Stomach smooth muscle (tissue), 2 donors: ENCODE measurements at regions not wholly inside any gene's neighbourhood (a gene's known extent, or its start where the extent isn't known, plus 50 kb on each side); places are given as distances from the start of the nearest gene placed in this dataset.
"Not testable (repeated sequence)": the region's sequence is repeated elsewhere in the genome, so short reads cannot be mapped to it uniquely, and the experiment has no call there.

Experiments used
- H3K27ac ChIP-seq: one replicate; pipeline ENCODE4 v1.7.0; 2013; ENCODE audit warnings: mild to moderate bottlenecking, low read length, inconsistent platforms
- H3K27me3 ChIP-seq, 2 donors: one replicate each; pipeline ENCODE4 v1.7.0; 2013; ENCODE audit warnings: low read length in 2 of 2; ENCODE audit not compliant: insufficient read depth in 2 of 2, control insufficient read depth in 1 of 2
- H3K36me3 ChIP-seq, 2 donors: one replicate each; pipeline ENCODE4 v1.7.0; 2013; ENCODE audit warnings: low read length in 2 of 2; ENCODE audit not compliant: control insufficient read depth in 2 of 2, insufficient read depth in 2 of 2
- H3K4me1 ChIP-seq: one replicate; pipeline ENCODE4 v1.7.0; 2013; ENCODE audit warnings: low read length; ENCODE audit not compliant: control insufficient read depth, insufficient read depth
- H3K4me3 ChIP-seq, 2 donors: one replicate each; pipeline ENCODE4 v1.7.0; 2013; ENCODE audit warnings: low read length in 2 of 2
- H3K9ac ChIP-seq, 2 donors: one replicate each; pipeline ENCODE4 v1.7.0; 2013; ENCODE audit warnings: low read length in 2 of 2, mild to moderate bottlenecking in 1 of 2
- H3K9me3 ChIP-seq, 2 donors: one replicate each; pipeline ENCODE4 v1.7.0; 2013; ENCODE audit warnings: low read length in 2 of 2; ENCODE audit not compliant: control insufficient read depth in 2 of 2
- donor health status: healthy.
- donor health status: Pancreatic carcinoma.

DNA sequence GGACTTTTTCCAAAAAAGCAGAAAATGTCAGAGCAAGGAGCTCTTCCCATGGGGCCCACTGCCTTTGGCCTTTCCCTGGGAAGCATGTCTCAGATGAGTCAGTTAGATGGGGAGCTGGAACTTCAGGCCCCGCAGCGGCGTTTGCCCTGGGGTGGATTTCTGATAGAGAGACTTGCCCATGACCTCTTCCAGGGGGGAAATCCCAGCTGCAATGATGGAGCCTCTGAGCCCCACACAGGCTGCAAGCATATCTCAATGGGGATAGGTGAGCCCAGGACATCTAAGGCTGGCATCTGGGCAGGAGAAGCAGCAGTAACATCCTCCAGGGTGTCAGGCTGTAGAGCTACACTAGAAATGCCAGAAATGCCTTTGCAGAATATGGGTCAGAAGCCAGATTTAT is 269.2 kb upstream of the TCERG1L start:
- H3K9me3 ChIP-seq: peaks cover 0 to under 1% of the 10 kb centered on the region in 2 donors
- no peaks in the 10 kb centered on the region for H3K4me1 ChIP-seq
- H3K27ac ChIP-seq: no peak overlapping the region
- no peaks in the 10 kb centered on the region for H3K36me3 ChIP-seq
- H3K27me3 ChIP-seq: peaks cover 0 to 2% of the 10 kb centered on the region in 2 donors
- H3K9ac ChIP-seq: no peak overlapping the region
- no peak overlapping the region for H3K4me3 ChIP-seq

DNA sequence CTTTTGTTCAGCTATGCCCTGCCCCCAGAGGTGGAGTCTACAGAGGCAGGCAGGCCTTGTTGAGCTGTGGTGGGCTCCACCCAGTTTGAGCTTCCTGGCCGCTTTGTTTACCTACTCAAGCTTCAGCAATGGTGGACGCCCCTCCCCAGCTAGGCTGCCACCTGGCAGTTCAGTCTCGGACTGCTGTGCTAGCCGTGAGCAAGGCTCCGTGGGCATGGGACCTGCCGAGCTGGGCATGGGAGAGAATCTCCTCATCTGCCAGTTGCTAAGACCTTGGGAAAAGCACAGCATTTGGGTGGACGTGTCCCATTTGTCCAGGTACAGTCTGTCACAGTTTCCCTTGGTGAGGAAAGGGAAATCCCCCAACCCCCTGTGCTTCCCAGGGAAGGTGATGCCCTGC is 270.0 kb upstream of the TCERG1L start:
- H3K4me1 ChIP-seq, H3K27me3 ChIP-seq, H3K4me3 ChIP-seq, H3K9me3 ChIP-seq, H3K36me3 ChIP-seq, H3K27ac ChIP-seq, H3K9ac ChIP-seq: not testable (repeated sequence)

DNA sequence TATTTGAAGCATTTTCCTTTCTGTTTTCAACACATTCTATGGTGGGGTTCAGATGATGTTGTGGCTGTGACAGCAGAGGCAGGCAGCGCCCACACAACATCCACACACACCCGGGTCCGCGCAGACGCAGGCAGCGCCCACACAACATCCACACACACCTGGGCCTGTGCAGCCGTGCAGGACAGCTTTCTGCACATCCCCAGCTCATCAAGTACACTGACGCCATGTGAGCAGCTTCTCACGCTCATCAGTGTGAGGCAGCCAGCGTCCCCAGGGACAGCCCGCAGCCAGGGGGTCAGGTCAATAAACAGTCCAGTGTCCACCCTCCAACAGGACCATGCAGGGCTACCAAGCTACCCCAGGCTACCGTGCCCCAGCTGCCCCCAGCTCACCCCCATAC is 272.8 kb upstream of the TCERG1L start:
- Histone ChIP-seq H3K27ac (no peak overlapping the region), H3K4me1 (no peaks in the 10 kb centered on the region), H3K9ac (no peak overlapping the region), H3K9me3 (peaks cover 0 to 6% of the 10 kb centered on the region in 2 donors), H3K27me3 (peaks cover 0 to 2% of the 10 kb centered on the region in 2 donors), H3K36me3 (no peaks in the 10 kb centered on the region), H3K4me3 (no peak overlapping the region)

DNA sequence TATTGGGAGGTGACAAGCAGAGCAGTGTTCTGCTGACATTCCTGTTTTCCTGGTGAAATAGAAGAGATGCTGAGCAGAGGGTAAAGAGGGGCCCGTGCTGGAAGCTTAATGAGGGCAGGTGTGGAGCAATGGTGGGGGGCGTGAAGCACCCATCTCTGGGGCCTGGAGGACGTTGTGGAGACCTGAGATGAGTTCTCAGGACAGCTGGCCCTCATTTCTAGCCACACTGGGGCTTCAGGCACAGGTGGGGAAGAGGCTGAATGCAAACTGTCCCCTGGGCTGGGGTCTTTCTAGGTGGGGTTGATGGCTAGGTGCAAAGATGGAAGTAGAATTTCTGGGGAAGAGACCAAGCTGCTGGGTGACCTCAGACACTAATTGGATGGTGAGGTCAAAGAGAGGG is 274.2 kb upstream of the TCERG1L start:
- no peak overlapping the region for H3K27ac ChIP-seq
- no peak overlapping the region for H3K4me3 ChIP-seq
- H3K36me3 ChIP-seq: no peaks in the 10 kb centered on the region
- H3K9me3 ChIP-seq: peaks cover 0 to 6% of the 10 kb centered on the region in 2 donors
- no peaks in the 10 kb centered on the region for H3K4me1 ChIP-seq
- H3K9ac ChIP-seq: no peak overlapping the region
- peaks cover 0 to 2% of the 10 kb centered on the region in 2 donors for H3K27me3 ChIP-seq

DNA sequence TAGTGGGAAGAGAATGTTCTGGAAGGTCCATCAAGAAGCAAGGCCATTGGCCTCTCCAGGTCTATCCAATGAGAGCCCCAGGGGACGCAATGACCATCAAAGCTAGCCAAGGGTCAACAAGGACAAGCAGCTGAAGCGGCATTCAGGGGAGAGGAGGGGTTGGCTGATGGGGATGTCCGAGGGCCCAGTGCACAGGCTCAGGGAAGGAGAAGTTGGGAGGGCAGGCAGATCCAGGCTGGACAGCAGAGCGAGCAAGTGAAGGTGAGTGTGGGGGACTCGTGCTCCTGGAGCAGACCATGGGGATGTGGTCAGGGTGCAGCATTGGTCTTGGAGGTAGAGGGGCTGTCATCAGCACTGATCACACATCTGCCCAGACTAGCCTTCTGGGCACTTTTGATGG is 275.4 kb upstream of the TCERG1L start:
- H3K27ac ChIP-seq: no peak overlapping the region

DNA sequence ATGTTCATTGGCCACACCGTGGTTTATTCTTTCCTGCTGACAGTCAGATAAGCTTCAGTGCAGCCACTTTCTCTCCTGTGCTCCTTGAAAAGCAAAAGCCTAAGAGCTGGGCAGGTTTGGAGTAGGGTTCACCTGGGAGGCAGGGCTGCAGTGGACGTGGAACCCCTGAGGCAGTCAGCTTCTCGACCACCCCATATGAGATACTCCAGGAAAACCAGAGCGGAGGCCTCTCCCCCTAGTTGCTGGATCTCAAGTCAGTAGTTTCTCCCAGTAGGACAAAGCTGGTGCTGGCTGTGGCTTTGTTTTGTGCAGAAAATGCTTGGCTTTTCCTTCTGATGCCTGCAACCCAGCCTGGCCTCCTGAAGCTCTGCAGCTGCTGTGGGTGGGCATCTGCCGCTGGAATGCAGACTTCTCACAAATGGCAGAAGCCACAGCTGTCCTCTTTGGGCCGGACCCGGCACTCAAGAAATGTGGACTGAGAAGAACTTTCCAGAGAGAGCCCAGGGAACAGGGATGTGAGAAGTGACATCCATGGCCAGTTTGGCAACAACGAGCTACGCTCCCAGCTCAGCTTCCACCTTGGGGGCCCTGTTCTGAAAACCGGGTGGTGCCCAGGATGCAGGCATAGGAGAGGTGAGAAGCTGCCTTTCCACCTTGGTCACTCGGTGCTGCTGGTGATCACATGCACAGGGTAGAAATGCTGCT is 276.6 kb upstream of the TCERG1L start:
- no peak overlapping the region for H3K9ac ChIP-seq
- H3K36me3 ChIP-seq: no peaks in the 10 kb centered on the region
- H3K27ac ChIP-seq: no peak overlapping the region
- H3K4me3 ChIP-seq: no peak overlapping the region
- peaks cover 0 to 12% of the 10 kb centered on the region in 2 donors for H3K9me3 ChIP-seq
- H3K4me1 ChIP-seq: no peaks in the 10 kb centered on the region
- peaks cover 0 to 2% of the 10 kb centered on the region in 2 donors for H3K27me3 ChIP-seq

More for the DNA sequence above, 275.4 kb upstream of the TCERG1L start:
- Histone ChIP-seq H3K4me1 (no peaks in the 10 kb centered on the region), H3K36me3 (no peaks in the 10 kb centered on the region), H3K9ac (no peak overlapping the region), H3K4me3 (no peak overlapping the region), H3K9me3 (peaks cover 0 to 12% of the 10 kb centered on the region in 2 donors), H3K27me3 (peaks cover 0 to 2% of the 10 kb centered on the region in 2 donors)

DNA sequence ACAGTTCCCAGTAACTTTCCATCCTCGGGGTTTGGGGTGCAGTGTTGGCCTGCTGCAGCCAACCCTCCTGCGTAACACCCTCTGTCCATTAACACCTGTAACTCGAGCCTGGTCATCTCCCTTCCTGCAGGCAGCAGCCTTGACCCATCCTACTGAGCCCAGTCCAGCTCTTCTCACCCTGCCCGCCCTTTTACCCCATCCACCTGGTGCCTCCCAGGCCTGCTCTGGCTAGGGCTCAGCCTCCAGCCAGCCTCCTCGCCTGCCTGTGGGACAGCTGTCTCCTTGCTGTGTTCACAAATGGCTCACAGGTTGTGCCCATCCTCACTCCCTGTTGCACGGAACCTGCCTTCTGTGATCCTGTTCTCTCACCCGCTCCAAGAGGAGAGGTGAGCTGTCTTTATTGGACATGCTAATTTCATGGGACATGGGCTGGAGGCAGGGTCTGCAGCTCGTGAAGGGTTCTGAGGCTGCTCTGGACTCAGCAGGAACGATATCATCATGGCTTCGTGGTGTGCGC is 277.2 kb upstream of the TCERG1L start:
- H3K36me3 ChIP-seq: no peaks in the 10 kb centered on the region

DNA sequence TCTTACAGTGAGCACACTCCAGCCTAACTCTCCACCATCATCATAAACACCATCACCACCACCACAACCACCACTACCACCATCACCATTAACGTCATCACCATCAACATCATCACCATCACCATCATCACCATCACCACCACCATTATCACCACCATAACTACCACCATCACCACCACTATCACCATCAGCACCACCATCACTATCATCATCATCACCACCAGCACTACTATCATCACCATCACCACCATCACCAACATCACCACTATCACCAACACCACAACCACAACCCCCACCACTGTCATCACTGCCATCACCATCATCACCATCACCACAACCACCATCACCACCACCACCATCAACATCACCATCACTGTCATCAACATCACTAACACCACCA is 279.0 kb upstream of the TCERG1L start:
- Histone ChIP-seq H3K27ac (no peak overlapping the region), H3K4me1 (no peaks in the 10 kb centered on the region), H3K9ac (no peak overlapping the region), H3K4me3 (no peak overlapping the region), H3K9me3 (peaks cover 0 to 12% of the 10 kb centered on the region in 2 donors), H3K36me3 (no peaks in the 10 kb centered on the region), H3K27me3 (no peaks in the 10 kb centered on the region)

More for the DNA sequence above, 277.2 kb upstream of the TCERG1L start:
- H3K4me1 ChIP-seq: no peaks in the 10 kb centered on the region
- H3K4me3 ChIP-seq: no peak overlapping the region
- H3K27ac ChIP-seq: no peak overlapping the region
- no peak overlapping the region for H3K9ac ChIP-seq
- H3K27me3 ChIP-seq: peaks cover 0 to 2% of the 10 kb centered on the region in 2 donors
- H3K9me3 ChIP-seq: peaks cover 0 to 12% of the 10 kb centered on the region in 2 donors

DNA sequence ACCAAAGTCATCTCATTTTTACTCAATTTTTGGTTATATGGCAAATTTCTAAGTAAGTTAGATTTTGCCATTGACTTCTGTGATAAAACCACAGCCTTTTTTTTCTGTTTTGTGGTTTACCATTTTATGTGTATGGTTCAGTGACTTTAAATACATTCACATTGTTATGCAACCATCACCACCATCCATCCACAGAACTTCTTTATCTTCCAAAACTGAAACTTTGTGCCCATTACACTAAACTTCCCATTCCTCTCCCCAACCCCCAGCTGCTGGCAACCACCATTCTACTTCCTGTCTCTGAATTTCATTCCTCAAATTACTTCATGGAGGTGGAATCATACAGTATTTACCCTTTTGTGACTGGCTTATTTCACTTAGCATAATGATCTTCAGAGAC is 280.4 kb upstream of the TCERG1L start:
- H3K4me1 ChIP-seq: no peaks in the 10 kb centered on the region
- H3K27ac ChIP-seq: no peak overlapping the region
- H3K36me3 ChIP-seq: no peaks in the 10 kb centered on the region
- no peak overlapping the region for H3K4me3 ChIP-seq
- H3K27me3 ChIP-seq: no peaks in the 10 kb centered on the region
- H3K9ac ChIP-seq: no peak overlapping the region
- H3K9me3 ChIP-seq: peaks cover 0 to 6% of the 10 kb centered on the region in 2 donors

DNA sequence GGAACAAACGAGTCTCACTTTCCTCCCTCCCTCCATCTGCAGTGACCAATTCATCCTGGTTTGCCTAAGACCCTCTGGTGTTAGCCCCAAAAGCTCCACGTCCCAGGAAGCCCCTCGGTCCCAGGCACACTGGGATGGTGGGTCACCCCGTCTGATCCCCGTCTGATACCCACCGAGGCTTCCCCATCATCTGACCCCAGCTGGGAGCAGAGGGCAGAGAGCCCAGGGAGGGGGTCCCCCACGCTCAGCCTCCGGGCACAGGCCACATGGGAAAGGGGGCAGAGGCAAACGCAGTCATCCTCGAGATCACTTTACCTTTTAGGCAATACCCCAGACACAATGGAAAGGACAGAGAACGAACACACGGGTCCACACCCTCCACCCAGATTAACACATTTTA is 291.6 kb upstream of the PPP2R2D start:
- Histone ChIP-seq H3K4me3 (no peak overlapping the region), H3K36me3 (no peaks in the 10 kb centered on the region), H3K9ac (no peak overlapping the region), H3K27me3 (peaks cover 0 to 2% of the 10 kb centered on the region in 2 donors), H3K9me3 (peaks cover 3 to 4% of the 10 kb centered on the region in 2 donors), H3K27ac (no peak overlapping the region), H3K4me1 (no peaks in the 10 kb centered on the region)

DNA sequence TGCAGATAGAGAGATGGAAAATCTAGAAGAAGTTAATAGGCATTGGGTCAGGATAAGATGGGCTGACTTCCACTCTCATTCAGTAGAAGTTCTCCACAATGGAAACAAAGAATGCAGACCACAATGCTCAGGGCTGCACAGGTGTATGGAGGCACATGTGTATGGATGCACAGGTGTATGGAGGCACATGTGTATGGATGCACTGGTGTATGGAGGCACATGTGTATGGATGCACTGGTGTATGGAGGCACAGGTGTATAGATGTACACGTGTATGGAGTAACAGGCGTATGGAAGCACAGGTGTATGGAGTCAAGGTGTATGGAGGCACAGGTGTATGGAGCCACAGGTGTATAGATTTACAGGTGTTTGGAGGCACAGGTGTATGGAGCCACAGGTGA is 285.7 kb upstream of the PPP2R2D start:
- Histone ChIP-seq H3K9ac (no peak overlapping the region), H3K4me1 (no peaks in the 10 kb centered on the region), H3K27ac (no peak overlapping the region), H3K9me3 (no peaks in the 10 kb centered on the region), H3K36me3 (no peaks in the 10 kb centered on the region), H3K4me3 (no peak overlapping the region), H3K27me3 (peaks cover 0 to 4% of the 10 kb centered on the region in 2 donors)
